Naive B cell (primary cell): ENCODE measurements at regions not wholly inside any gene's neighbourhood (a gene's known extent, or its start where the extent isn't known, plus 50 kb on each side); places are given as distances from the start of the nearest gene placed in this dataset.

ENCODE experiments used
- ATAC-seq, 2 donors: fragments of 150-1000 bp; cut with Tn5 transposase; 2 replicates each; pipeline ENCODE4 v1.10.0; 2021; ENCODE audit warnings: low read depth in 2 of 2, mild to moderate bottlenecking in 2 of 2, moderate library complexity in 2 of 2
- DNase-seq: peaks from one replicate; pipeline ENCODE4 v3.0.0; 2022
- H3K27ac Mint-ChIP-seq, 6 donors: one replicate each; pipeline ENCODE4 v1.8.0; 2020 to 2022; ENCODE audit warnings: mild to moderate bottlenecking in 6 of 6, mixed read lengths in 6 of 6, moderate library complexity in 5 of 6, inconsistent platforms in 2 of 6
- H3K27me3 Mint-ChIP-seq, 3 donors: one replicate each; pipeline ENCODE4 v1.8.0; 2021 to 2022; ENCODE audit warnings: mixed read lengths in 3 of 3, mild to moderate bottlenecking in 1 of 3
- H3K36me3 Mint-ChIP-seq, 2 donors: one replicate each; pipeline ENCODE4 v1.8.0; 2020 to 2022; ENCODE audit warnings: mixed read lengths in 2 of 2, inconsistent platforms in 1 of 2, mild to moderate bottlenecking in 1 of 2
- H3K4me1 Mint-ChIP-seq, 3 donors: one replicate each; pipeline ENCODE4 v1.8.0; 2020 to 2022; ENCODE audit warnings: mixed read lengths in 3 of 3, inconsistent platforms in 1 of 3, mild to moderate bottlenecking in 1 of 3, moderate library complexity in 1 of 3
- H3K4me3 Mint-ChIP-seq, 8 donors: one replicate each; pipeline ENCODE4 v1.8.0; 2020 to 2022; ENCODE audit warnings: mild to moderate bottlenecking in 8 of 8, mixed read lengths in 8 of 8, moderate library complexity in 8 of 8, inconsistent platforms in 2 of 8
- H3K9me3 Mint-ChIP-seq, 7 donors: one replicate each; pipeline ENCODE4 v1.8.0; 2020 to 2022; ENCODE audit warnings: mixed read lengths in 7 of 7, mild to moderate bottlenecking in 5 of 7, inconsistent platforms in 2 of 7, moderate library complexity in 1 of 7

- Mint-ChIP-seq H3K4me1 (peaks cover 5 to 8% (median 6%) of the 10 kb centered on the region in 3 donors), H3K4me3 (no peak overlapping the region), H3K27me3 (peaks cover 36 to 59% (median 50%) of the 10 kb centered on the region in 3 donors), H3K9me3 (peaks cover 0 to 6% (median 3%) of the 10 kb centered on the region in 7 donors), H3K27ac (peak overlapping the region in 1 of 6 donors; percentile 29), H3K36me3 (peaks cover 0 to 5% of the 10 kb centered on the region in 2 donors)
- DNase-seq: no peak
- no peak for ATAC-seq
Observed at GRCh38 chr10:125348536-125348935, 188.2 kb upstream of the CTBP2 start.

GRCh38 chr10:125344573-125345171, 184.3 kb upstream of the CTBP2 start:
- Mint-ChIP-seq H3K4me1 (peaks cover 5 to 8% (median 6%) of the 10 kb centered on the region in 3 donors), H3K27ac (no peak overlapping the region)

GRCh38 chr10:125343983-125344382, 183.6 kb upstream of the CTBP2 start:
- ATAC-seq (no peak), DNase-seq (no peak)
- peaks cover 0 to 5% of the 10 kb centered on the region in 2 donors for H3K36me3 Mint-ChIP-seq

More at GRCh38 chr10:125344573-125345171, 184.3 kb upstream of the CTBP2 start:
- Mint-ChIP-seq H3K4me3 (no peak overlapping the region), H3K9me3 (peaks cover 0 to 16% (median 3%) of the 10 kb centered on the region in 7 donors), H3K36me3 (peaks cover 0 to 5% of the 10 kb centered on the region in 2 donors), H3K27me3 (peaks cover 28 to 37% (median 35%) of the 10 kb centered on the region in 3 donors)
- no peak for DNase-seq
- ATAC-seq: no peak

GRCh38 chr10:125343118-125343925, 183.0 kb upstream of the CTBP2 start:
- Mint-ChIP-seq H3K36me3 (no peaks in the 10 kb centered on the region), H3K27me3 (peaks cover 28 to 37% (median 28%) of the 10 kb centered on the region in 3 donors), H3K4me1 (peaks cover 5 to 8% (median 6%) of the 10 kb centered on the region in 3 donors), H3K9me3 (peaks cover 0 to 20% (median 5%) of the 10 kb centered on the region in 7 donors), H3K4me3 (no peak overlapping the region), H3K27ac (peak overlapping the region in 1 of 6 donors; percentile 61)
- DNase-seq (no peak), ATAC-seq (no peak)

More at GRCh38 chr10:125343983-125344382, 183.6 kb upstream of the CTBP2 start:
- H3K27me3 Mint-ChIP-seq: peaks cover 28 to 43% (median 35%) of the 10 kb centered on the region in 3 donors
- no peak overlapping the region for H3K27ac Mint-ChIP-seq
- H3K9me3 Mint-ChIP-seq: peaks cover 0 to 20% (median 3%) of the 10 kb centered on the region in 7 donors
- H3K4me3 Mint-ChIP-seq: no peak overlapping the region
- peaks cover 5 to 8% (median 6%) of the 10 kb centered on the region in 3 donors for H3K4me1 Mint-ChIP-seq

GRCh38 chr10:125341611-125342010, 181.2 kb upstream of the CTBP2 start:
- Mint-ChIP-seq H3K27ac (no peak overlapping the region), H3K36me3 (no peaks in the 10 kb centered on the region), H3K4me3 (no peak overlapping the region), H3K9me3 (peaks cover 0 to 24% (median 8%) of the 10 kb centered on the region in 7 donors), H3K27me3 (peaks cover 24 to 29% (median 29%) of the 10 kb centered on the region in 3 donors), H3K4me1 (peaks cover 5 to 8% (median 6%) of the 10 kb centered on the region in 3 donors)
- ATAC-seq (no peak), DNase-seq (no peak)

- no peak for DNase-seq
- Mint-ChIP-seq H3K4me1 (peaks cover 5 to 8% (median 6%) of the 10 kb centered on the region in 3 donors), H3K9me3 (peaks cover 0 to 24% (median 8%) of the 10 kb centered on the region in 7 donors), H3K27ac (no peak overlapping the region), H3K27me3 (peaks cover 19 to 27% (median 26%) of the 10 kb centered on the region in 3 donors), H3K36me3 (no peaks in the 10 kb centered on the region), H3K4me3 (no peak overlapping the region)
- ATAC-seq: no peak
Observed at GRCh38 chr10:125340903-125341302, 180.5 kb upstream of the CTBP2 start.

- peaks cover 9 to 33% (median 13%) of the 10 kb centered on the region in 3 donors for H3K27me3 Mint-ChIP-seq
Observed at GRCh38 chr10:125337510-125337909, 177.1 kb upstream of the CTBP2 start.

GRCh38 chr10:125334545-125334944, 174.2 kb upstream of the CTBP2 start:
- H3K4me3 Mint-ChIP-seq: no peak overlapping the region
- peaks cover 0 to 10% (median 4%) of the 10 kb centered on the region in 7 donors for H3K9me3 Mint-ChIP-seq
- no peaks in the 10 kb centered on the region for H3K4me1 Mint-ChIP-seq
- peaks cover 9 to 30% (median 27%) of the 10 kb centered on the region in 3 donors for H3K27me3 Mint-ChIP-seq
- no peak for ATAC-seq
- no peak for DNase-seq
- no peaks in the 10 kb centered on the region for H3K36me3 Mint-ChIP-seq
- H3K27ac Mint-ChIP-seq: no peak overlapping the region

More at GRCh38 chr10:125337510-125337909, 177.1 kb upstream of the CTBP2 start:
- no peak for DNase-seq
- no peaks in the 10 kb centered on the region for H3K36me3 Mint-ChIP-seq
- peaks cover 0 to 24% (median 5%) of the 10 kb centered on the region in 7 donors for H3K9me3 Mint-ChIP-seq
- no peaks in the 10 kb centered on the region for H3K4me1 Mint-ChIP-seq
- H3K4me3 Mint-ChIP-seq: no peak overlapping the region
- ATAC-seq: no peak
- H3K27ac Mint-ChIP-seq: no peak overlapping the region

- no peak for DNase-seq
- Mint-ChIP-seq H3K4me1 (no peaks in the 10 kb centered on the region), H3K9me3 (peaks cover 0 to 10% (median 4%) of the 10 kb centered on the region in 7 donors), H3K27me3 (peaks cover 13 to 29% (median 24%) of the 10 kb centered on the region in 3 donors), H3K4me3 (no peak overlapping the region), H3K36me3 (no peaks in the 10 kb centered on the region), H3K27ac (no peak overlapping the region)
- no peak for ATAC-seq
Observed at GRCh38 chr10:125333769-125334168, 173.4 kb upstream of the CTBP2 start.

- Mint-ChIP-seq H3K4me1 (no peaks in the 10 kb centered on the region), H3K27ac (no peak overlapping the region), H3K4me3 (no peak overlapping the region), H3K36me3 (no peaks in the 10 kb centered on the region), H3K9me3 (peaks cover 0 to 8% (median 3%) of the 10 kb centered on the region in 7 donors), H3K27me3 (peaks cover 8 to 32% (median 27%) of the 10 kb centered on the region in 3 donors)
- no peak for DNase-seq
- no peak for ATAC-seq
Observed at GRCh38 chr10:125333209-125333591, 172.8 kb upstream of the CTBP2 start.

- H3K4me1 Mint-ChIP-seq: no peaks in the 10 kb centered on the region
- H3K9me3 Mint-ChIP-seq: peaks cover 0 to 4% (median 0%) of the 10 kb centered on the region in 7 donors
- no peak for ATAC-seq
Observed at GRCh38 chr10:125332548-125333208, 172.3 kb upstream of the CTBP2 start.

GRCh38 chr10:125331056-125331455, 170.7 kb upstream of the CTBP2 start:
- H3K4me1 Mint-ChIP-seq: no peaks in the 10 kb centered on the region
- ATAC-seq (no peak), DNase-seq (no peak)
- H3K36me3 Mint-ChIP-seq: peaks cover 0 to 4% of the 10 kb centered on the region in 2 donors
- H3K4me3 Mint-ChIP-seq: no peak overlapping the region
- peaks cover 12 to 44% (median 37%) of the 10 kb centered on the region in 3 donors for H3K27me3 Mint-ChIP-seq
- H3K27ac Mint-ChIP-seq: no peak overlapping the region
- peaks cover 0 to 13% (median 4%) of the 10 kb centered on the region in 7 donors for H3K9me3 Mint-ChIP-seq

More at GRCh38 chr10:125332548-125333208, 172.3 kb upstream of the CTBP2 start:
- Mint-ChIP-seq H3K4me3 (no peak overlapping the region), H3K27ac (no peak overlapping the region), H3K27me3 (peaks cover 7 to 33% (median 31%) of the 10 kb centered on the region in 3 donors), H3K36me3 (peaks cover 0 to 4% of the 10 kb centered on the region in 2 donors)
- DNase-seq: no peak

GRCh38 chr10:125329056-125329455, 168.7 kb upstream of the CTBP2 start:
- DNase-seq: no peak
- H3K9me3 Mint-ChIP-seq: peaks cover under 1 to 22% (median 12%) of the 10 kb centered on the region in 7 donors
- no peaks in the 10 kb centered on the region for H3K4me1 Mint-ChIP-seq
- H3K27ac Mint-ChIP-seq: no peak overlapping the region
- ATAC-seq: no peak
- H3K36me3 Mint-ChIP-seq: peaks cover 4 to 8% of the 10 kb centered on the region in 2 donors
- H3K4me3 Mint-ChIP-seq: no peak overlapping the region
- H3K27me3 Mint-ChIP-seq: peaks cover 13 to 58% (median 35%) of the 10 kb centered on the region in 3 donors
